K562 (cell line): ENCODE measurements at regions not wholly inside any gene's neighbourhood (a gene's known extent, or its start where the extent isn't known, plus 50 kb on each side); places are given as distances from the start of the nearest gene placed in this dataset.

Experiments used
- ATAC-seq: fragments of 200-7000 bp; cut with Tn5 transposase; 3 replicates; pipeline ENCODE4 v1.9.1; 2020; ENCODE audit warnings: moderate library complexity
- BruUV-seq: library from RNA; stranded (reverse); fragments of 400-500 nt; replicated peaks from 2 replicates; lab custom pipeline; 2021; lab: Mats Ljungman, UMichigan
- CTCF ChIA-PET: fragments of 300-600 bp; formaldehyde crosslinking; extraction: SDS; loops from one replicate; lab custom pipeline; 2021; ENCODE audit warnings: low intra/inter-chr PET ratio; lab: Yijun Ruan, JAX
- POLR2A ChIA-PET: fragments of 300-600, 350-650 bp; sonication (Branson Sonifier 250); formaldehyde crosslinking; extraction: SDS; loops from one replicate; lab custom pipeline; 2021; ENCODE audit warnings: antibody characterized with exemption, inconsistent platforms; lab: Yijun Ruan, JAX
- DNase-seq, 4 experiments: peaks; one replicate each; pipeline versions ENCODE4 v3.0.0 to v3.0.0-alpha.2; 2011 to 2018; ENCODE audit warnings: low spot score in 3 of 4, mixed read lengths in 3 of 4; ENCODE audit errors: extremely low read depth in 1 of 4
- FAIRE-seq: peaks from 2 replicates; lab custom pipeline; 2011; peaks lifted over from hg19 to GRCh38; lab: Jason Lieb, UNC
- H2AFZ ChIP-seq: 2 replicates; pipeline ENCODE4 v1.6.0; 2011; ENCODE audit warnings: low read depth, low read length, control low read depth, inconsistent platforms
- H3K27ac ChIP-seq: fragments of 200-600 bp; 3 replicates; pipeline ENCODE4 v1.8.0; 2011; ENCODE audit warnings: low read depth, mild to moderate bottlenecking, control low read depth, inconsistent platforms, low read length, moderate library complexity, mixed read lengths; ENCODE audit errors: extremely low read depth
- H3K27me3 ChIP-seq, 2 experiments: fragments of 300-600 bp in 1 of 2; 2 replicates in 1 of 2; 3 replicates in 1 of 2; pipeline versions ENCODE4 v1.6.0 to v1.8.0; 2011; ENCODE audit warnings: inconsistent platforms in 2 of 2, low read length in 2 of 2, mild to moderate bottlenecking in 1 of 2, mixed read lengths in 1 of 2, moderate library complexity in 1 of 2; ENCODE audit not compliant: control insufficient read depth in 2 of 2, insufficient read depth in 2 of 2
- H3K36me3 ChIP-seq: fragments of 300-600 bp; 3 replicates; pipeline ENCODE4 v1.8.0; 2011; ENCODE audit warnings: mild to moderate bottlenecking, low read length, inconsistent platforms; ENCODE audit not compliant: control insufficient read depth, insufficient read depth
- H3K4me1 ChIP-seq, 2 experiments: fragments of 200-600 bp in 1 of 2; replicated peaks in 1 of 2; 2 replicates in 1 of 2; 3 replicates in 1 of 2; pipeline versions ENCODE4 v1.5.1 to v1.8.0; 2011; ENCODE audit warnings: inconsistent platforms in 2 of 2, low read length in 2 of 2, mild to moderate bottlenecking in 1 of 2, mixed read lengths in 1 of 2, moderate library complexity in 1 of 2; ENCODE audit not compliant: control insufficient read depth in 2 of 2, insufficient read depth in 2 of 2
- H3K4me2 ChIP-seq: 2 replicates; pipeline ENCODE4 v1.6.1; 2011; ENCODE audit warnings: low read length, control low read depth, inconsistent platforms, mixed read lengths; ENCODE audit not compliant: insufficient read depth
- H3K4me3 ChIP-seq: fragments of 200-600 bp; sonication (generic), shearing (Covaris generic); 2 replicates; pipeline ENCODE4 v1.5.1; 2016; ENCODE audit warnings: control low read depth, inconsistent platforms
- H3K79me2 ChIP-seq: fragments of 200-600 bp; 3 replicates; pipeline ENCODE4 v1.8.0; 2011; ENCODE audit warnings: low read length, inconsistent platforms; ENCODE audit not compliant: control insufficient read depth, insufficient read depth
- H3K9ac ChIP-seq, 2 experiments: 2 replicates each; pipeline versions ENCODE4 v1.6.0 to v1.6.1; 2011; ENCODE audit warnings: low read depth in 2 of 2, low read length in 2 of 2, control low read depth in 1 of 2, inconsistent platforms in 1 of 2, mild to moderate bottlenecking in 1 of 2, mixed read lengths in 1 of 2; ENCODE audit not compliant: insufficient read depth in 1 of 2
- H3K9me1 ChIP-seq: one replicate; pipeline ENCODE4 v1.6.0; 2011; ENCODE audit warnings: inconsistent platforms, mild to moderate bottlenecking, low read length, moderate library complexity; ENCODE audit not compliant: control insufficient read depth, insufficient read depth
- H3K9me3 ChIP-seq: replicated peaks from 2 replicates; pipeline ENCODE4 v1.5.1; 2011; ENCODE audit warnings: low read depth, low read length, inconsistent platforms; ENCODE audit not compliant: control insufficient read depth, insufficient read depth
- H4K20me1 ChIP-seq: replicated peaks from 2 replicates; pipeline ENCODE4 v1.6.1; 2011; ENCODE audit warnings: low read length, inconsistent platforms, mixed read lengths; ENCODE audit not compliant: control insufficient read depth, insufficient read depth
- BRD4 ChIP-seq: fragments of 200-600 bp; sonication (generic); IDR thresholded peaks from 2 replicates; pipeline ENCODE4 v1.6.1; 2017; ENCODE audit warnings: inconsistent platforms
- C11orf30 ChIP-seq: fragments of 450-650 bp; IDR thresholded peaks from 2 replicates; pipeline ENCODE4 v1.6.1; 2016; ENCODE audit warnings: low read depth, mild to moderate bottlenecking
- CHD2 ChIP-seq: IDR thresholded peaks from 2 replicates; pipeline ENCODE4 v1.6.1; 2011; ENCODE audit warnings: low read depth, low read length
- PHB2 ChIP-seq: fragments of 450-650 bp; IDR thresholded peaks from 2 replicates; pipeline ENCODE4 v1.6.1; 2017; ENCODE audit warnings: low read depth
- RBM39 ChIP-seq: fragments of 200-400 bp; formaldehyde crosslinking; optimal IDR thresholded peaks from 2 replicates; pipeline ENCODE3; 2018; ENCODE audit warnings: low read depth, low read length
- SMC3 ChIP-seq: conservative IDR thresholded peaks from 2 replicates; pipeline ENCODE4 v1.6.1; 2011; ENCODE audit warnings: low read depth, low read length, improper control_type of control experiment; ENCODE audit not compliant: insufficient read depth
- ZNF175 ChIP-seq: fragments of 200-800 bp; sonication (Bioruptor generic); IDR thresholded peaks from 2 replicates; pipeline ENCODE4 v1.6.1; 2016; ENCODE audit warnings: low read depth, mild to moderate bottlenecking, missing genetic modification characterization, missing compliant biosample characterization
- ZNF444 ChIP-seq: fragments of 250-450 bp; sonication (Bioruptor Pico); IDR thresholded peaks from 2 replicates; pipeline ENCODE4 v1.4.0; 2020; ENCODE audit warnings: mild to moderate bottlenecking, moderate library complexity
- ZNF699 ChIP-seq: fragments of 250-450 bp; sonication (Bioruptor Pico); IDR thresholded peaks from 2 replicates; pipeline ENCODE4 v1.8.0; 2021; ENCODE audit warnings: mild to moderate bottlenecking, moderate library complexity; ENCODE audit not compliant: insufficient replicate concordance
- WGBS: fragments of 100-300 bp; shearing (Covaris generic); methylation state at CpG from one replicate; pipeline ENCODE4 v1.1.6; 2016; ENCODE audit warnings: low coverage, mixed read lengths; ENCODE audit not compliant: insufficient coverage; ENCODE audit errors: missing lambda C conversion rate; 5-methylcytosine and 5-hydroxymethylcytosine counted together
- in situ Hi-C: fragments of 300-500 bp; cut with MboI; formaldehyde crosslinking; loops from 4 replicates; pipeline ENCODE4 v1.15.0; 2018; ENCODE audit warnings: inconsistent platforms, mixed read lengths
- intact Hi-C: fragments of 100-400 bp; cut with micrococcal nuclease; formaldehyde crosslinking; loops from 2 replicates; pipeline ENCODE4 v1.14.2; 2022
- TF ChIP-seq, protein P1 (sequence below): fragments of 250-450 bp; sonication (Bioruptor Pico); IDR thresholded peaks from 2 replicates; pipeline ENCODE4 v1.9.0; 2021; ENCODE audit warnings: mild to moderate bottlenecking, inconsistent platforms
- TF ChIP-seq, protein P2 (sequence below): IDR thresholded peaks from 2 replicates; pipeline ENCODE4 v1.6.1; 2014; ENCODE audit warnings: antibody characterized with exemption
- TF ChIP-seq, protein P3 (sequence below): fragments of 450-650 bp; formaldehyde crosslinking; IDR thresholded peaks from 2 replicates; pipeline ENCODE4 v1.4.0; 2022; ENCODE audit warnings: missing genetic modification characterization
- TF ChIP-seq, protein P4 (sequence below): fragments of 250-450 bp; sonication (Bioruptor Pico); IDR thresholded peaks from 2 replicates; pipeline ENCODE4 v1.9.0; 2021; ENCODE audit warnings: mild to moderate bottlenecking
- TF ChIP-seq, protein P5 (sequence below): sonication (generic); formaldehyde crosslinking; IDR thresholded peaks from 2 replicates; pipeline ENCODE4 v1.8.1; 2022; ENCODE audit warnings: missing genetic modification reagents

DNA sequence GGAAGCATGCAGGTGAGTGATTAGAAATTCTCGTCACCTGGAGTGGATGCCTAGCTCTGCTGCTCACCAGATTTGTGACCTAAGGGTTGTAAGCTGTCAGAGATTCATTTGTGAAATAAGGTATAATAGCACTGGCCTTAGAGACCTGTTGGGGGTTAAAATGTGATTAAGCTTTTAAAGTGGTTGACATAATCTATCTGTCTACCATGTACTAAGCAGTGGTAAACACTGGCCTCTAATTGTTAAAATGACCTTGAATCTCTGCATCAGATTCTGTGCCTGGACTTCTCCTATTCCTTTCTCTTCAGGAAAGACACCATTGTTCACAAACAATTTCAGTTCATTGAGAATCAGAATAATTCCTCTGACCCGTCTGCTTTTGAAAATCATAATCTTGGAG is 536.2 kb downstream of the CBLN4 start:
- FAIRE-seq (no peak), DNase-seq (no peak), ATAC-seq (no peak)
- Histone ChIP-seq H3K27me3 (no peaks in the 10 kb centered on the region), H3K4me3 (no peak overlapping the region), H3K36me3 (no peaks in the 10 kb centered on the region), H3K9me1 (no peaks in the 10 kb centered on the region), H3K79me2 (no peaks in the 10 kb centered on the region), H2AFZ (no peak overlapping the region), H3K4me1 (no peaks in the 10 kb centered on the region), H3K9me3 (no peaks in the 10 kb centered on the region), H3K4me2 (no peak overlapping the region), H4K20me1 (no peaks in the 10 kb centered on the region), H3K27ac (no peak overlapping the region), H3K9ac (no peak overlapping the region)
- in situ Hi-C loops (no loop called here), intact Hi-C loops (no loop called here)
- ChIA-PET CTCF (no interaction called here), POLR2A (no interaction called here)
- TF ChIP-seq, protein P1, sequence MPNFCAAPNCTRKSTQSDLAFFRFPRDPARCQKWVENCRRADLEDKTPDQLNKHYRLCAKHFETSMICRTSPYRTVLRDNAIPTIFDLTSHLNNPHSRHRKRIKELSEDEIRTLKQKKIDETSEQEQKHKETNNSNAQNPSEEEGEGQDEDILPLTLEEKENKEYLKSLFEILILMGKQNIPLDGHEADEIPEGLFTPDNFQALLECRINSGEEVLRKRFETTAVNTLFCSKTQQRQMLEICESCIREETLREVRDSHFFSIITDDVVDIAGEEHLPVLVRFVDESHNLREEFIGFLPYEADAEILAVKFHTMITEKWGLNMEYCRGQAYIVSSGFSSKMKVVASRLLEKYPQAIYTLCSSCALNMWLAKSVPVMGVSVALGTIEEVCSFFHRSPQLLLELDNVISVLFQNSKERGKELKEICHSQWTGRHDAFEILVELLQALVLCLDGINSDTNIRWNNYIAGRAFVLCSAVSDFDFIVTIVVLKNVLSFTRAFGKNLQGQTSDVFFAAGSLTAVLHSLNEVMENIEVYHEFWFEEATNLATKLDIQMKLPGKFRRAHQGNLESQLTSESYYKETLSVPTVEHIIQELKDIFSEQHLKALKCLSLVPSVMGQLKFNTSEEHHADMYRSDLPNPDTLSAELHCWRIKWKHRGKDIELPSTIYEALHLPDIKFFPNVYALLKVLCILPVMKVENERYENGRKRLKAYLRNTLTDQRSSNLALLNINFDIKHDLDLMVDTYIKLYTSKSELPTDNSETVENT (CRISPR knock-in tag), result no peak
- TF ChIP-seq PHB2 (no peak), ZNF444 (no peak), RBM39 (no peak), ZNF175 (no peak), BRD4 (no peak), C11orf30 (no peak), SMC3 (no peak), CHD2 (no peak), ZNF699 (CRISPR knock-in tag) (no peak)
- TF ChIP-seq, protein P2, sequence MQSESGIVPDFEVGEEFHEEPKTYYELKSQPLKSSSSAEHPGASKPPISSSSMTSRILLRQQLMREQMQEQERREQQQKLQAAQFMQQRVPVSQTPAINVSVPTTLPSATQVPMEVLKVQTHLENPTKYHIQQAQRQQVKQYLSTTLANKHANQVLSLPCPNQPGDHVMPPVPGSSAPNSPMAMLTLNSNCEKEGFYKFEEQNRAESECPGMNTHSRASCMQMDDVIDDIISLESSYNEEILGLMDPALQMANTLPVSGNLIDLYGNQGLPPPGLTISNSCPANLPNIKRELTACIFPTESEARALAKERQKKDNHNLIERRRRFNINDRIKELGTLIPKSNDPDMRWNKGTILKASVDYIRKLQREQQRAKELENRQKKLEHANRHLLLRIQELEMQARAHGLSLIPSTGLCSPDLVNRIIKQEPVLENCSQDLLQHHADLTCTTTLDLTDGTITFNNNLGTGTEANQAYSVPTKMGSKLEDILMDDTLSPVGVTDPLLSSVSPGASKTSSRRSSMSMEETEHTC, result no peak
- TF ChIP-seq, protein P3, sequence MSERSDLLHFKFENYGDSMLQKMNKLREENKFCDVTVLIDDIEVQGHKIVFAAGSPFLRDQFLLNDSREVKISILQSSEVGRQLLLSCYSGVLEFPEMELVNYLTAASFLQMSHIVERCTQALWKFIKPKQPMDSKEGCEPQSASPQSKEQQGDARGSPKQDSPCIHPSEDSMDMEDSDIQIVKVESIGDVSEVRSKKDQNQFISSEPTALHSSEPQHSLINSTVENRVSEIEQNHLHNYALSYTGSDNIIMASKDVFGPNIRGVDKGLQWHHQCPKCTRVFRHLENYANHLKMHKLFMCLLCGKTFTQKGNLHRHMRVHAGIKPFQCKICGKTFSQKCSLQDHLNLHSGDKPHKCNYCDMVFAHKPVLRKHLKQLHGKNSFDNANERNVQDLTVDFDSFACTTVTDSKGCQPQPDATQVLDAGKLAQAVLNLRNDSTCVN (CRISPR knock-in tag), result no peak
- TF ChIP-seq, protein P4, sequence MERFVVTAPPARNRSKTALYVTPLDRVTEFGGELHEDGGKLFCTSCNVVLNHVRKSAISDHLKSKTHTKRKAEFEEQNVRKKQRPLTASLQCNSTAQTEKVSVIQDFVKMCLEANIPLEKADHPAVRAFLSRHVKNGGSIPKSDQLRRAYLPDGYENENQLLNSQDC (CRISPR knock-in tag), result no peak
- TF ChIP-seq, protein P5, sequence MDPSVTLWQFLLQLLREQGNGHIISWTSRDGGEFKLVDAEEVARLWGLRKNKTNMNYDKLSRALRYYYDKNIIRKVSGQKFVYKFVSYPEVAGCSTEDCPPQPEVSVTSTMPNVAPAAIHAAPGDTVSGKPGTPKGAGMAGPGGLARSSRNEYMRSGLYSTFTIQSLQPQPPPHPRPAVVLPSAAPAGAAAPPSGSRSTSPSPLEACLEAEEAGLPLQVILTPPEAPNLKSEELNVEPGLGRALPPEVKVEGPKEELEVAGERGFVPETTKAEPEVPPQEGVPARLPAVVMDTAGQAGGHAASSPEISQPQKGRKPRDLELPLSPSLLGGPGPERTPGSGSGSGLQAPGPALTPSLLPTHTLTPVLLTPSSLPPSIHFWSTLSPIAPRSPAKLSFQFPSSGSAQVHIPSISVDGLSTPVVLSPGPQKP, result no peak
- no TSS peak for BruUV-seq
- 0% methylated on average over 2 of the region's 2 CpGs for WGBS
